Gastrocnemius medialis (tissue), 4 donors: ENCODE measurements at regions not wholly inside any gene's neighbourhood (a gene's known extent, or its start where the extent isn't known, plus 50 kb on each side); places are given as distances from the start of the nearest gene placed in this dataset.

Experiments
- POLR2A ChIP-seq, 2 donors: fragments of 450-650 bp; IDR thresholded peaks; one replicate each; pipeline ENCODE4 v1.6.1; 2017; ENCODE audit warnings: antibody characterized with exemption in 2 of 2, mild to moderate bottlenecking in 2 of 2, moderate library complexity in 2 of 2
- TF ChIP-seq, protein P1 (sequence below), 5 experiments: fragments of 450-650 bp in 3 of 5; fragments of 200-600 bp in 2 of 5; sonication (generic) in 2 of 5; IDR thresholded peaks in 4 of 5; conservative IDR thresholded peaks in 1 of 5; 1 replicate in 4 of 5; 2 replicates in 1 of 5; pipeline ENCODE4 v1.5.1; 2016 to 2019; ENCODE audit warnings: antibody characterized with exemption in 5 of 5, mild to moderate bottlenecking in 3 of 5, moderate library complexity in 3 of 5

DNA sequence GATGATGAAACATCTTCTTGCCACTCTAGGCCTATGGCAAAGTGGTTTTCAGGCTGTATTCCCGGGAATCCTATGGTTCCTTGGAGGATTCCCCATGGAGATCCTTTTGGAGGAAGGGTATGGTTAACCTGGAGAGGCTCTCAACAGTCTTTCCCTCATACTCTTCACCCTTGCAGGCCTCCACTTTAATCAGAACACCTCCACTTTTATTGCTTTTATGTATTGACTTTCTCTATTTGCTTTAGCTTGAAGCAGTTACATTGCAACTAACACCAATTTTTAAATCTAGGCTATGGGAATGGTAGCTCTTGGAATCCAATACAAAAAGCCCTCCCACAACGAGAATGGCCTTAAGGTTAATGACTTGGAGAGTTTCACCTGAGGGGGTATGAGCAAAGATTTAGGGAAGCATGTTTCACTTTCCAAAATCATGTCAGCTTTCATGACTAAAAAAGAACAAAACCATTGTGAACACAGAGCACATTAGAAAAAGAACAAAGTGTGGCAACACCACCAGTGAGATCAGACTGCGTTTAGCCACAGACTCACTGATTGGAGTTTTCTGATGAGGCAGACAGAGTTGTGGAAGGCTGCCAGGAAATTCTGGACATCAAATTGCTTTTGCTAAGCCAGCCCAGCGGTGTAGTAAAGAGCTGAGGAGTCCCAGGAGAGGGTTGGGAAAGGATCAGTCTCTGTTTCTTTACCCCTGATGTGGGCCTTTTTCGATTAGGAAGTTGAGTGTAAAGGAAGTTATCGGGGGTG is 130.4 kb upstream of the BMPER start:
- TF ChIP-seq, protein P1, sequence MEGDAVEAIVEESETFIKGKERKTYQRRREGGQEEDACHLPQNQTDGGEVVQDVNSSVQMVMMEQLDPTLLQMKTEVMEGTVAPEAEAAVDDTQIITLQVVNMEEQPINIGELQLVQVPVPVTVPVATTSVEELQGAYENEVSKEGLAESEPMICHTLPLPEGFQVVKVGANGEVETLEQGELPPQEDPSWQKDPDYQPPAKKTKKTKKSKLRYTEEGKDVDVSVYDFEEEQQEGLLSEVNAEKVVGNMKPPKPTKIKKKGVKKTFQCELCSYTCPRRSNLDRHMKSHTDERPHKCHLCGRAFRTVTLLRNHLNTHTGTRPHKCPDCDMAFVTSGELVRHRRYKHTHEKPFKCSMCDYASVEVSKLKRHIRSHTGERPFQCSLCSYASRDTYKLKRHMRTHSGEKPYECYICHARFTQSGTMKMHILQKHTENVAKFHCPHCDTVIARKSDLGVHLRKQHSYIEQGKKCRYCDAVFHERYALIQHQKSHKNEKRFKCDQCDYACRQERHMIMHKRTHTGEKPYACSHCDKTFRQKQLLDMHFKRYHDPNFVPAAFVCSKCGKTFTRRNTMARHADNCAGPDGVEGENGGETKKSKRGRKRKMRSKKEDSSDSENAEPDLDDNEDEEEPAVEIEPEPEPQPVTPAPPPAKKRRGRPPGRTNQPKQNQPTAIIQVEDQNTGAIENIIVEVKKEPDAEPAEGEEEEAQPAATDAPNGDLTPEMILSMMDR (IDR thresholded peaks at IDR 0.05 in 4 of 5, conservative IDR thresholded peaks at IDR 0.05 in 1 of 5): no peak
- no peak for TF ChIP-seq POLR2A (IDR thresholded peaks at IDR 0.05)
